H1 (cell line): ENCODE measurements at regions not wholly inside any gene's neighbourhood (a gene's known extent, or its start where the extent isn't known, plus 50 kb on each side); places are given as distances from the start of the nearest gene placed in this dataset.

Experiments
- CTCF ChIP-seq, 3 experiments: IDR thresholded peaks; 1 replicate in 2 of 3; 2 replicates in 1 of 3; pipeline versions ENCODE4 v1.5.1 to v1.6.1; 2011; ENCODE audit warnings: low read length in 3 of 3, mild to moderate bottlenecking in 3 of 3, inconsistent platforms in 2 of 3, low read depth in 1 of 3, moderate library complexity in 1 of 3; ENCODE audit not compliant: insufficient read depth in 1 of 3; ENCODE audit errors: control extremely low read depth in 1 of 3
- NRF1 ChIP-seq: IDR thresholded peaks from 2 replicates; pipeline ENCODE4 v1.6.1; 2011; ENCODE audit warnings: mild to moderate bottlenecking, low read depth, low read length, improper control_type of control experiment
- POLR2A ChIP-seq, 2 experiments: IDR thresholded peaks; 1 replicate in 1 of 2; 2 replicates in 1 of 2; pipeline ENCODE4 v1.6.1; 2011; ENCODE audit warnings: low read depth in 2 of 2, low read length in 2 of 2, mild to moderate bottlenecking in 2 of 2; ENCODE audit errors: control extremely low read depth in 1 of 2
- POLR2AphosphoS5 ChIP-seq: IDR thresholded peaks from 2 replicates; pipeline ENCODE4 v1.6.1; 2011; ENCODE audit warnings: low read depth, low read length
- SIN3A ChIP-seq, 2 experiments: IDR thresholded peaks in 1 of 2; conservative IDR thresholded peaks in 1 of 2; 2 replicates each; pipeline ENCODE4 v1.6.1; 2011 to 2012; ENCODE audit warnings: low read length in 2 of 2, improper control_type of control experiment in 1 of 2, low read depth in 1 of 2, mild to moderate bottlenecking in 1 of 2
- SIX5 ChIP-seq: IDR thresholded peaks from 2 replicates; pipeline ENCODE4 v1.6.1; 2011; ENCODE audit warnings: mild to moderate bottlenecking, low read depth, low read length
- SP4 ChIP-seq: IDR thresholded peaks from 2 replicates; pipeline ENCODE4 v1.6.1; 2012; ENCODE audit warnings: low read length, inconsistent platforms
- SRF ChIP-seq: IDR thresholded peaks from 2 replicates; pipeline ENCODE4 v1.6.1; 2011; ENCODE audit warnings: mild to moderate bottlenecking, low read depth, low read length, moderate library complexity
- TAF1 ChIP-seq: IDR thresholded peaks from 2 replicates; pipeline ENCODE4 v1.6.1; 2011; ENCODE audit warnings: mild to moderate bottlenecking, low read depth, low read length
- USF2 ChIP-seq: IDR thresholded peaks from 2 replicates; pipeline ENCODE4 v1.6.1; 2011; ENCODE audit warnings: low read length, improper control_type of control experiment
- YY1 ChIP-seq: IDR thresholded peaks from 2 replicates; pipeline ENCODE4 v1.6.1; 2011; ENCODE audit warnings: low read depth, mild to moderate bottlenecking, low read length

GRCh38 chr9:95788021-95788420 lies 87.5 kb upstream of the ERCC6L2 start:
- TF ChIP-seq CTCF (IDR thresholded peaks at IDR 0.05; ENCODE audit: control extremely low read depth in 1 of 3, insufficient read depth in 1 of 3, low read depth in 1 of 3, low read length in 3 of 3) (no peak), SIX5 (no peak), SRF (no peak), POLR2A (IDR thresholded peaks at IDR 0.05; ENCODE audit: control extremely low read depth in 1 of 2, low read depth in 2 of 2, low read length in 2 of 2) (no peak), NRF1 (no peak), USF2 (no peak), SP4 (no peak), POLR2AphosphoS5 (no peak), TAF1 (no peak), SIN3A (conservative IDR thresholded peaks at IDR 0.05 in 1 of 2, IDR thresholded peaks at IDR 0.05 in 1 of 2; ENCODE audit: low read depth in 1 of 2, low read length in 2 of 2) (no peak), YY1 (no peak)
